Endothelial cell of umbilical vein (primary cell): ENCODE measurements at regions not wholly inside any gene's neighbourhood (a gene's known extent, or its start where the extent isn't known, plus 50 kb on each side); places are given as distances from the start of the nearest gene placed in this dataset.
A peak's percentile ranks its signal among the peaks of the same experiment; 100 is the strongest.

Experiments used
- BruUV-seq: library from RNA; stranded (reverse); fragments of 400-500 nt; replicated peaks from 2 replicates; lab custom pipeline; 2021; lab: Mats Ljungman, UMichigan
- CTCF ChIA-PET: fragments of 300-600, 350-600 bp; sonication (Branson Sonifier 250); formaldehyde crosslinking; loops from one replicate; lab custom pipeline; 2021; ENCODE audit warnings: antibody characterized with exemption, inconsistent platforms; lab: Charles Lee
- POLR2A ChIA-PET: fragments of 300-600, 350-600 bp; sonication (Branson Sonifier 250); formaldehyde crosslinking; loops from one replicate; lab custom pipeline; 2021; ENCODE audit warnings: antibody characterized with exemption, inconsistent platforms; lab: Charles Lee
- DNase-seq: peaks from one replicate; pipeline ENCODE4 v3.0.0-alpha.2; 2011; ENCODE audit warnings: low read depth, low spot score
- FAIRE-seq: peaks from 2 replicates; lab custom pipeline; 2011; peaks lifted over from hg19 to GRCh38; lab: Jason Lieb, UNC
- H2AFZ ChIP-seq: 2 replicates; pipeline ENCODE4 v1.6.0; 2012; ENCODE audit warnings: low read depth, low read length, control low read depth, inconsistent platforms
- H3K27ac ChIP-seq: 2 replicates; pipeline ENCODE4 v1.5.1; 2011; ENCODE audit warnings: low read depth, mild to moderate bottlenecking, control low read depth, low read length, moderate library complexity; ENCODE audit not compliant: insufficient read depth
- H3K27me3 ChIP-seq, 2 experiments: 2 replicates each; pipeline versions ENCODE4 v1.6.0 to v1.6.1; 2011; ENCODE audit warnings: low read length in 2 of 2, mixed read lengths in 1 of 2; ENCODE audit not compliant: control insufficient read depth in 2 of 2, insufficient read depth in 2 of 2
- H3K36me3 ChIP-seq, 2 experiments: 2 replicates in 1 of 2; 3 replicates in 1 of 2; pipeline ENCODE4 v1.5.1; 2011; ENCODE audit warnings: low read length in 2 of 2, mild to moderate bottlenecking in 1 of 2, moderate library complexity in 1 of 2; ENCODE audit not compliant: control insufficient read depth in 2 of 2, insufficient read depth in 2 of 2; ENCODE audit errors: extremely low read depth in 1 of 2
- H3K4me1 ChIP-seq: 3 replicates; pipeline ENCODE4 v1.5.1; 2011; ENCODE audit warnings: mild to moderate bottlenecking, low read length; ENCODE audit not compliant: control insufficient read depth, insufficient read depth; ENCODE audit errors: extremely low read depth
- H3K4me2 ChIP-seq: 2 replicates; pipeline ENCODE4 v1.6.1; 2011; ENCODE audit warnings: low read length, control low read depth, mixed read lengths; ENCODE audit not compliant: insufficient read depth
- H3K4me3 ChIP-seq, 3 experiments: fragments of 200-600 bp in 1 of 3; sonication (generic), shearing (Covaris generic) in 1 of 3; replicated peaks in 1 of 3; 2 replicates each; pipeline ENCODE4 v1.5.1; 2011 to 2016; ENCODE audit warnings: control low read depth in 3 of 3, low read length in 3 of 3, mild to moderate bottlenecking in 2 of 3, inconsistent platforms in 1 of 3, low read depth in 1 of 3, moderate library complexity in 1 of 3; ENCODE audit not compliant: insufficient read depth in 1 of 3
- H3K79me2 ChIP-seq: 2 replicates; pipeline ENCODE4 v1.6.0; 2012; ENCODE audit warnings: low read length, inconsistent platforms; ENCODE audit not compliant: control insufficient read depth, insufficient read depth
- H3K9ac ChIP-seq: replicated peaks from 2 replicates; pipeline ENCODE3; 2011; ENCODE audit warnings: low read length, control low read depth; ENCODE audit not compliant: insufficient read depth; ENCODE audit errors: extremely low read depth
- H3K9me1 ChIP-seq: replicated peaks from 3 replicates; pipeline ENCODE4 v1.6.0; 2011; ENCODE audit warnings: mild to moderate bottlenecking, low read length; ENCODE audit not compliant: control insufficient read depth, insufficient read depth; ENCODE audit errors: extremely low read depth
- H3K9me3 ChIP-seq: replicated peaks from 2 replicates; pipeline ENCODE4 v1.5.1; 2012; ENCODE audit warnings: low read length, inconsistent platforms; ENCODE audit not compliant: control insufficient read depth, insufficient read depth
- H4K20me1 ChIP-seq: replicated peaks from 2 replicates; pipeline ENCODE3; 2011; ENCODE audit warnings: mild to moderate bottlenecking, low read length; ENCODE audit not compliant: control insufficient read depth, insufficient read depth; ENCODE audit errors: extremely low read depth
- CTCF ChIP-seq, 2 donors: IDR thresholded peaks; 1 replicate in 1 of 2; 2 replicates in 1 of 2; pipeline ENCODE4 v1.5.1; 2011; ENCODE audit warnings: low read length in 2 of 2, mild to moderate bottlenecking in 2 of 2, moderate library complexity in 2 of 2, control low read depth in 1 of 2, inconsistent platforms in 1 of 2, low read depth in 1 of 2; ENCODE audit not compliant: insufficient read depth in 1 of 2; ENCODE audit errors: extremely low read depth in 1 of 2
- EZH2 ChIP-seq: IDR thresholded peaks from 2 replicates; pipeline ENCODE4 v1.6.1; 2012; ENCODE audit warnings: borderline replicate concordance, low read depth, mild to moderate bottlenecking, moderate library complexity, low read length, inconsistent platforms; ENCODE audit not compliant: severe bottlenecking
- FOS ChIP-seq: IDR thresholded peaks from 2 replicates; pipeline ENCODE4 v1.6.1; 2011; ENCODE audit warnings: mild to moderate bottlenecking, low read length, moderate library complexity, borderline replicate concordance; ENCODE audit not compliant: insufficient read depth
- GATA2 ChIP-seq: IDR thresholded peaks from 2 replicates; pipeline ENCODE4 v1.7.0; 2011; ENCODE audit warnings: low read depth, mild to moderate bottlenecking, moderate library complexity, mixed read lengths, low read length; ENCODE audit not compliant: insufficient read length, insufficient read depth
- JUN ChIP-seq: IDR thresholded peaks from 2 replicates; pipeline ENCODE4 v1.6.1; 2011; ENCODE audit warnings: borderline replicate concordance, low read depth; ENCODE audit not compliant: insufficient read length, insufficient read depth
- MAX ChIP-seq: IDR thresholded peaks from 2 replicates; pipeline ENCODE4 v1.6.1; 2011; ENCODE audit not compliant: insufficient read depth, insufficient read length
- MYC ChIP-seq: IDR thresholded peaks from one replicate; pipeline ENCODE4 v1.6.1; 2011; ENCODE audit warnings: mild to moderate bottlenecking, low read depth, low read length
- POLR2A ChIP-seq: IDR thresholded peaks from 2 replicates; pipeline ENCODE4 v1.6.1; 2012; ENCODE audit warnings: low read depth, mild to moderate bottlenecking, control low read depth, low read length
- POLR2AphosphoS5 ChIP-seq: IDR thresholded peaks from 2 replicates; pipeline ENCODE4 v1.6.1; 2012; ENCODE audit warnings: low read depth, mild to moderate bottlenecking, control low read depth, low read length, moderate library complexity; ENCODE audit not compliant: insufficient read depth
- dilution Hi-C: fragments of 300-500 bp; cut with MboI; formaldehyde crosslinking; loops from one replicate; pipeline ENCODE4 v1.15.0; 2019; ENCODE audit warnings: low sequenced_read_pairs; ENCODE audit not compliant: extremely low pct_ligation_motif_present
- intact Hi-C: fragments of 100-400 bp; cut with micrococcal nuclease; formaldehyde crosslinking; loops from one replicate; pipeline ENCODE4 v1.10.0; 2022

GRCh38 chr2:188811522-188811921, 162.7 kb upstream of the COL3A1 start:
- H3K36me3 ChIP-seq, result no peaks in the 10 kb centered on the region
- no peak overlapping the region for H3K4me2 ChIP-seq

More at GRCh38 chr2:188811522-188811921, 162.7 kb upstream of the COL3A1 start:
- no peaks in the 10 kb centered on the region for H3K9me3 ChIP-seq
- no peaks in the 10 kb centered on the region for H4K20me1 ChIP-seq
- no TSS peak for BruUV-seq
- no peak overlapping the region for H3K4me3 ChIP-seq
- intact Hi-C loops (no loop called here), dilution Hi-C loops (no loop called here)
- FAIRE-seq, result peak; percentile 4
- H3K9ac ChIP-seq, result no peak overlapping the region
- H3K27me3 ChIP-seq, result no peaks in the 10 kb centered on the region
- ChIA-PET CTCF (interaction anchor here (1.0 to 1.1 kb wide), 2 partner anchors 23 to 167 kb away, joined by 3 read pairs; no protein-coding TSS in a partner anchor), POLR2A (no interaction called here)
- no peak overlapping the region for H2AFZ ChIP-seq
- no peak overlapping the region for H3K27ac ChIP-seq
- H3K79me2 ChIP-seq, result no peaks in the 10 kb centered on the region
- DNase-seq, result no peak
- H3K9me1 ChIP-seq, result no peaks in the 10 kb centered on the region
- H3K4me1 ChIP-seq, result no peaks in the 10 kb centered on the region
- TF ChIP-seq JUN, result no peak
- no peak for TF ChIP-seq POLR2A
- TF ChIP-seq FOS, result no peak
- no peak for TF ChIP-seq MYC
- TF ChIP-seq GATA2, result no peak
- TF ChIP-seq EZH2, result no peak
- no peak for TF ChIP-seq CTCF (IDR thresholded peaks at IDR 0.05; ENCODE audit: extremely low read depth in 1 of 2, insufficient read depth in 1 of 2, low read depth in 1 of 2, low read length in 2 of 2)
- no peak for TF ChIP-seq POLR2AphosphoS5
- no peak for TF ChIP-seq MAX
